Right atrium auricular region (tissue), 2 donors: ENCODE measurements at regions not wholly inside any gene's neighbourhood (a gene's known extent, or its start where the extent isn't known, plus 50 kb on each side); places are given as distances from the start of the nearest gene placed in this dataset.
"Not testable (repeated sequence)": the region's sequence is repeated elsewhere in the genome, so short reads cannot be mapped to it uniquely, and the experiment has no call there.

Experiments used
- DNase-seq: peaks from one replicate; pipeline ENCODE4 v3.0.0-alpha.2; 2019; ENCODE audit warnings: low spot score
- H3K27ac ChIP-seq, 2 donors: fragments of 200-600 bp; sonication (generic); 1 replicate in 1 of 2; 2 replicates in 1 of 2; pipeline ENCODE4 v1.5.1; 2016 to 2019
- H3K27me3 ChIP-seq, 2 donors: fragments of 200-600 bp; sonication (generic); one replicate each; pipeline versions ENCODE4 v1.5.1 to v1.6.0; 2017 to 2019
- H3K36me3 ChIP-seq: fragments of 200-600 bp; sonication (generic); one replicate; pipeline ENCODE4 v1.5.1; 2016
- H3K4me1 ChIP-seq, 2 donors: fragments of 200-600 bp; sonication (generic); one replicate each; pipeline versions ENCODE4 v1.5.1 to v1.6.0; 2017 to 2019
- H3K4me3 ChIP-seq, 2 donors: fragments of 200-600 bp; sonication (generic); 1 replicate in 1 of 2; 2 replicates in 1 of 2; pipeline ENCODE4 v1.5.1; 2017 to 2019; ENCODE audit warnings: mild to moderate bottlenecking in 1 of 2, moderate library complexity in 1 of 2
- H3K9me3 ChIP-seq, 2 donors: fragments of 200-600 bp; sonication (generic); one replicate each; pipeline ENCODE4 v1.5.1; 2019
- CTCF ChIP-seq, 2 donors: fragments of 200-600 bp; sonication (generic); IDR thresholded peaks; one replicate each; pipeline ENCODE4 v1.5.1; 2019; ENCODE audit warnings: antibody characterized with exemption in 2 of 2

DNA sequence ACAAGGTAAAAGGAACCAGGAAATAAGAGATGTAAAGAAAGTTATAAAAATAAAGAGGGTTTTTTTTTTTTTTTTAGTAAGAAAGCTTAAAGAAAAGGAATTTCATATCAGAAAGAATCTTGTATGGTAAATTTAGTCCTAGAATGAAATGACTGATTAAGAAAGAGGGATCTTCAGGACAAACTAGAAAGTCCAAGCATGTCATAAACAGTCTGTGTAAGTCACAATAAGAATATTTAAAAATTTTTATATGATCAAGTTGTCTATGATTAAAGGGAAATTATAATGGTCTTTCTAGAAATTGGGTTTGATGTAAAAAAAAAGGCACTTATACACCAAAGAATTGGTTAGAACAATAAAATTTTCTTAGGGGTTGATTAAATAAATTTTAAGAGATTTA is 289.5 kb downstream of the XPNPEP1 start:
- no peak for DNase-seq
- no peaks in the 10 kb centered on the region for H3K9me3 ChIP-seq

GRCh38 chr10:109633017-109633416 is 290.3 kb downstream of the XPNPEP1 start:
- not testable (repeated sequence) for H3K9me3 ChIP-seq, H3K27ac ChIP-seq, H3K4me3 ChIP-seq, H3K36me3 ChIP-seq, H3K4me1 ChIP-seq, H3K27me3 ChIP-seq, DNase-seq

More for the DNA sequence above, 289.5 kb downstream of the XPNPEP1 start:
- no peak overlapping the region for H3K4me3 ChIP-seq
- H3K27me3 ChIP-seq, result no peaks in the 10 kb centered on the region
- TF ChIP-seq CTCF (IDR thresholded peaks at IDR 0.05), result no peak
- no peaks in the 10 kb centered on the region for H3K36me3 ChIP-seq
- no peaks in the 10 kb centered on the region for H3K4me1 ChIP-seq
- H3K27ac ChIP-seq, result no peak overlapping the region

DNA sequence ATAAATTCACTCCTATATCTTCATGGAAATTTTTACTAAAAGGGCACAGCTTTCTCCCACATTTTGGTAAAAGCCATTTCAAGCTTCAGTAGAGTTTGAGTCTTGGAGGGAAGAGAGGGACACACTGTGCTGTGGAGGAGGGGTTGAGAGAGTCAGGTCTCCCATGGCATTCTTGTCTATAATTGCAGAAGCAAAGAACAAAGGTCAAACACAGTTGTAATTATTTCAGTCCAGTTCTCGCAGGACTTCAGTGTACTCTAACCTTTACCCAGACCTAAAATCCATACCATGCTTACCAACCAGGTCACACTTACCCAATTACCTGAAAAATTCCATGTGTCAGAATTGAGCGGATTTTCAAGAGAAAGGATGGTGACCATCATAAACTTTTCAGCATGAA is 298.4 kb downstream of the XPNPEP1 start:
- no peaks in the 10 kb centered on the region for H3K4me1 ChIP-seq
- H3K27ac ChIP-seq, result no peak overlapping the region
- TF ChIP-seq CTCF (IDR thresholded peaks at IDR 0.05), result no peak
- H3K9me3 ChIP-seq, result no peaks in the 10 kb centered on the region
- H3K4me3 ChIP-seq, result no peak overlapping the region
- H3K36me3 ChIP-seq, result no peaks in the 10 kb centered on the region
- H3K27me3 ChIP-seq, result no peaks in the 10 kb centered on the region
- no peak for DNase-seq

GRCh38 chr10:109622566-109622965 is 300.7 kb downstream of the XPNPEP1 start:
- no peak for DNase-seq
- no peaks in the 10 kb centered on the region for H3K27me3 ChIP-seq
- no peaks in the 10 kb centered on the region for H3K9me3 ChIP-seq
- H3K4me3 ChIP-seq, result no peak overlapping the region
- H3K4me1 ChIP-seq, result no peaks in the 10 kb centered on the region
- H3K27ac ChIP-seq, result no peak overlapping the region
- no peaks in the 10 kb centered on the region for H3K36me3 ChIP-seq
- no peak for TF ChIP-seq CTCF (IDR thresholded peaks at IDR 0.05)

GRCh38 chr10:109620396-109620795 is 302.9 kb downstream of the XPNPEP1 start:
- TF ChIP-seq CTCF (IDR thresholded peaks at IDR 0.05), result no peak
- Histone ChIP-seq H3K9me3 (no peaks in the 10 kb centered on the region), H3K27ac (no peak overlapping the region), H3K4me3 (no peak overlapping the region), H3K36me3 (no peaks in the 10 kb centered on the region), H3K4me1 (no peaks in the 10 kb centered on the region), H3K27me3 (no peaks in the 10 kb centered on the region)
- no peak for DNase-seq

DNA sequence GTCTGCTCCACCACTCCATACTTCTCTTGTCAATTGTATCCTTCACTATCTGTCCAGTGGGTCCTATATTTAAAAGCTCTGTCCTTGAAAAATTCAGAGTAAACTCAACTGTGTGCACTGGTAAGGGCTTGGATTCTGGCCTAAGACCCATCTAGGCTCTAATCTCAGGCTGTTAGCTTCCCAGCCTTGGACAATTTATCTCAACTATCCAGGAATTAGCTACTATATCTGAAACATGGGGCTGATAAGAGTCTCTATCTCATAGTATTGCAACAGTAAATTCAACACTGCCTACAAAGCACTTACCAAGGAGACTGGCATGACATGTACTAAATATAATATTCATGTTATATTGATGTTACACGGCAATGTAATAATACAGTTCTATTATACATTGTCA is 303.4 kb downstream of the XPNPEP1 start:
- DNase-seq, result no peak
- Histone ChIP-seq H3K4me1 (no peaks in the 10 kb centered on the region), H3K27me3 (no peaks in the 10 kb centered on the region), H3K36me3 (no peaks in the 10 kb centered on the region), H3K9me3 (no peaks in the 10 kb centered on the region), H3K27ac (no peak overlapping the region), H3K4me3 (no peak overlapping the region)
- TF ChIP-seq CTCF (IDR thresholded peaks at IDR 0.05), result no peak
